Vagina (tissue), 2 donors: ENCODE measurements at regions not wholly inside any gene's neighbourhood (a gene's known extent, or its start where the extent isn't known, plus 50 kb on each side); places are given as distances from the start of the nearest gene placed in this dataset.
"Not testable (repeated sequence)": the region's sequence is repeated elsewhere in the genome, so short reads cannot be mapped to it uniquely, and the experiment has no call there.

Experiments
- DNase-seq, 2 donors: peaks; one replicate each; pipeline ENCODE4 v3.0.0-alpha.2; 2017; ENCODE audit errors: extremely low spot score in 2 of 2
- H3K27ac ChIP-seq: fragments of 200-600 bp; sonication (generic); one replicate; pipeline ENCODE4 v1.5.1; 2019
- H3K27me3 ChIP-seq: fragments of 200-600 bp; sonication (generic); one replicate; pipeline ENCODE4 v1.5.1; 2019
- H3K36me3 ChIP-seq, 2 donors: fragments of 200-600 bp; sonication (generic); one replicate each; pipeline ENCODE4 v1.5.1; 2017 to 2019
- H3K4me1 ChIP-seq: fragments of 200-600 bp; sonication (generic); one replicate; pipeline ENCODE4 v1.5.1; 2019
- H3K4me3 ChIP-seq, 2 donors: fragments of 200-600 bp; sonication (generic); 1 replicate in 1 of 2; 2 replicates in 1 of 2; pipeline ENCODE4 v1.5.1; 2016 to 2019
- H3K9me3 ChIP-seq: fragments of 200-600 bp; sonication (generic); one replicate; pipeline ENCODE4 v1.5.1; 2019
- CTCF ChIP-seq, 3 experiments: fragments of 450-650 bp in 2 of 3; fragments of 200-600 bp in 1 of 3; sonication (generic) in 1 of 3; IDR thresholded peaks; one replicate each; pipeline ENCODE4 v1.5.1; 2017 to 2019; ENCODE audit warnings: antibody characterized with exemption in 3 of 3, mild to moderate bottlenecking in 2 of 3, moderate library complexity in 2 of 3
- POLR2A ChIP-seq, 2 donors: fragments of 450-650 bp; IDR thresholded peaks; one replicate each; pipeline ENCODE4 v1.6.1; 2017; ENCODE audit warnings: antibody characterized with exemption in 2 of 2, mild to moderate bottlenecking in 2 of 2, moderate library complexity in 2 of 2
- POLR2AphosphoS5 ChIP-seq, 2 donors: sonication (generic); formaldehyde crosslinking; IDR thresholded peaks; one replicate each; pipeline ENCODE4 v1.9.0; 2017; ENCODE audit warnings: antibody characterized with exemption in 2 of 2, mild to moderate bottlenecking in 2 of 2, low read depth in 1 of 2; ENCODE audit not compliant: insufficient read depth in 1 of 2
- intact Hi-C: fragments of 100-400 bp; cut with DNase I; formaldehyde crosslinking; loops from one replicate; pipeline ENCODE4 v1.15.1; 2023

- Histone ChIP-seq H3K27me3 (no peaks in the 10 kb centered on the region), H3K36me3 (no peaks in the 10 kb centered on the region), H3K4me3 (no peak overlapping the region), H3K4me1 (no peaks in the 10 kb centered on the region), H3K9me3 (no peaks in the 10 kb centered on the region), H3K27ac (no peak overlapping the region)
- no peak for DNase-seq
- TF ChIP-seq POLR2AphosphoS5 (IDR thresholded peaks at IDR 0.05; ENCODE audit: insufficient read depth in 1 of 2, low read depth in 1 of 2) (no peak), CTCF (IDR thresholded peaks at IDR 0.05) (no peak), POLR2A (IDR thresholded peaks at IDR 0.05) (no peak)
- intact Hi-C loops: no loop called here
Observed at GRCh38 chr5:92206681-92207080, 823.6 kb upstream of the ARRDC3 start.

GRCh38 chr5:92199035-92199434, 815.9 kb upstream of the ARRDC3 start:
- DNase-seq, H3K4me1 ChIP-seq, H3K9me3 ChIP-seq, H3K4me3 ChIP-seq, H3K36me3 ChIP-seq, intact Hi-C loops, H3K27ac ChIP-seq, H3K27me3 ChIP-seq: not testable (repeated sequence)

- intact Hi-C loops: no loop called here
- H3K36me3 ChIP-seq: no peaks in the 10 kb centered on the region
- H3K27me3 ChIP-seq: no peaks in the 10 kb centered on the region
- TF ChIP-seq CTCF (IDR thresholded peaks at IDR 0.05): no peak
- no peak for TF ChIP-seq POLR2AphosphoS5 (IDR thresholded peaks at IDR 0.05; ENCODE audit: insufficient read depth in 1 of 2, low read depth in 1 of 2)
- no peak for TF ChIP-seq POLR2A (IDR thresholded peaks at IDR 0.05)
- no peaks in the 10 kb centered on the region for H3K9me3 ChIP-seq
- H3K4me1 ChIP-seq: no peaks in the 10 kb centered on the region
- no peak overlapping the region for H3K27ac ChIP-seq
- no peak for DNase-seq
- H3K4me3 ChIP-seq: no peak overlapping the region
Observed at GRCh38 chr5:92181656-92182055, 798.5 kb upstream of the ARRDC3 start.

- H3K4me3 ChIP-seq: no peak overlapping the region
- H3K27me3 ChIP-seq: no peaks in the 10 kb centered on the region
- intact Hi-C loops: no loop called here
- H3K9me3 ChIP-seq: no peaks in the 10 kb centered on the region
- TF ChIP-seq POLR2AphosphoS5 (IDR thresholded peaks at IDR 0.05; ENCODE audit: insufficient read depth in 1 of 2, low read depth in 1 of 2): no peak
- TF ChIP-seq POLR2A (IDR thresholded peaks at IDR 0.05): no peak
- DNase-seq: no peak
- H3K27ac ChIP-seq: no peak overlapping the region
- H3K4me1 ChIP-seq: no peaks in the 10 kb centered on the region
- no peaks in the 10 kb centered on the region for H3K36me3 ChIP-seq
Observed at GRCh38 chr5:92180391-92180790, 797.3 kb upstream of the ARRDC3 start.

GRCh38 chr5:92179651-92180050, 796.5 kb upstream of the ARRDC3 start:
- H3K36me3 ChIP-seq: no peaks in the 10 kb centered on the region
- H3K9me3 ChIP-seq: no peaks in the 10 kb centered on the region
- no peak overlapping the region for H3K4me3 ChIP-seq
- no peak overlapping the region for H3K27ac ChIP-seq
- H3K27me3 ChIP-seq: no peaks in the 10 kb centered on the region
- DNase-seq: no peak
- H3K4me1 ChIP-seq: no peaks in the 10 kb centered on the region
- intact Hi-C loops: no loop called here
- TF ChIP-seq POLR2A (IDR thresholded peaks at IDR 0.05): no peak
- no peak for TF ChIP-seq POLR2AphosphoS5 (IDR thresholded peaks at IDR 0.05; ENCODE audit: insufficient read depth in 1 of 2, low read depth in 1 of 2)
- no peak for TF ChIP-seq CTCF (IDR thresholded peaks at IDR 0.05)

GRCh38 chr5:92177926-92178487, 794.9 kb upstream of the ARRDC3 start:
- no peak for DNase-seq
- intact Hi-C loops: no loop called here
- Histone ChIP-seq H3K27ac (no peak overlapping the region), H3K36me3 (no peaks in the 10 kb centered on the region), H3K4me3 (no peak overlapping the region), H3K9me3 (no peaks in the 10 kb centered on the region), H3K4me1 (no peaks in the 10 kb centered on the region), H3K27me3 (no peaks in the 10 kb centered on the region)
- TF ChIP-seq CTCF (IDR thresholded peaks at IDR 0.05): no peak
- no peak for TF ChIP-seq POLR2AphosphoS5 (IDR thresholded peaks at IDR 0.05; ENCODE audit: insufficient read depth in 1 of 2, low read depth in 1 of 2)
- TF ChIP-seq POLR2A (IDR thresholded peaks at IDR 0.05): no peak
